Neural progenitor cell (in vitro differentiated cells): ENCODE measurements at regions not wholly inside any gene's neighbourhood (a gene's known extent, or its start where the extent isn't known, plus 50 kb on each side); places are given as distances from the start of the nearest gene placed in this dataset.

ENCODE experiments used
- CTCF ChIP-seq: fragments of 200-600 bp; sonication (generic); IDR thresholded peaks from 2 replicates; pipeline ENCODE4 v1.5.1; 2017; ENCODE audit warnings: antibody characterized with exemption, mild to moderate bottlenecking
- EZH2 ChIP-seq: fragments of 200-600 bp; sonication (generic); IDR thresholded peaks from 2 replicates; pipeline ENCODE4 v1.6.1; 2017; ENCODE audit warnings: antibody characterized with exemption, mild to moderate bottlenecking, moderate library complexity
- EZH2phosphoT487 ChIP-seq: fragments of 200-600 bp; sonication (generic); IDR thresholded peaks from 2 replicates; pipeline ENCODE4 v1.6.1; 2017; ENCODE audit warnings: antibody characterized with exemption

DNA sequence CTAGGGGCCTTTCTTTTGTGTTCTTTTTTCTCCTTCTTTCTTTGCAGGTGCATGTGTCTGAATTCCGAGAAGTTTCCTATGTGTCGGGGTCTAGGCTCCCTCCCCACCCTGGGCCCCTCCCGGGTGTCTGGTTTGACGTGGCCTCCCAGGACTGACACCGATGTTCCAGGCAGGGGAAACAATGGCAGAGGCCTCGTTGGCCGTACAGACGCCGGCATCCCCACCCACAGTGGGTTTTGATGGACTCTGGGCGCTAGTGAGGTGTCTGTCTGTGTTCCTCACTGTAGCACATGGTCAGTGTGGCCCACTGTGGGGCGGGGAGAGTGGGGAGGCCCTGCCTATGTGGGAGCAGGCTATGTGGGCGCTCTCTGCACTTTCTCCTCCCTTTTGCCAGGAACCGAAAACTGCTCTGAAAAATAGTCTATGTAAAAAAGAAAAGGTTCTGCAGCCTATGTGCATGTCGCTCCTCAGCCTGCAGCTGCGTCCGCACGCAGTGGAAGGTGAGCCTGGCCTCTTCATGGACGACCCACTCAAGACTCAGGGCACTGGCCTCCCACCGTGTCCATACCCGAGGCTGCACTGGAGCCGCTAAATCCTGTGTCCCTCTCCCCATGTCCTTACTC lies 90.9 kb upstream of the ASB18 start:
- TF ChIP-seq EZH2phosphoT487 (no peak), CTCF (no peak), EZH2 (no peak)
